Body of pancreas (tissue), 4 donors: ENCODE measurements at regions not wholly inside any gene's neighbourhood (a gene's known extent, or its start where the extent isn't known, plus 50 kb on each side); places are given as distances from the start of the nearest gene placed in this dataset.

Source experiments
- POLR2A ChIP-seq, 3 donors: fragments of 450-650 bp; IDR thresholded peaks; one replicate each; pipeline ENCODE4 v1.6.1; 2016; ENCODE audit warnings: antibody characterized with exemption in 3 of 3, mild to moderate bottlenecking in 2 of 3
- TF ChIP-seq, protein P1 (sequence below), 7 experiments: fragments of 450-650 bp in 4 of 7; fragments of 200-600 bp in 3 of 7; sonication (generic) in 3 of 7; IDR thresholded peaks; one replicate each; pipeline ENCODE4 v1.5.1; 2016 to 2019; ENCODE audit warnings: antibody characterized with exemption in 7 of 7

DNA sequence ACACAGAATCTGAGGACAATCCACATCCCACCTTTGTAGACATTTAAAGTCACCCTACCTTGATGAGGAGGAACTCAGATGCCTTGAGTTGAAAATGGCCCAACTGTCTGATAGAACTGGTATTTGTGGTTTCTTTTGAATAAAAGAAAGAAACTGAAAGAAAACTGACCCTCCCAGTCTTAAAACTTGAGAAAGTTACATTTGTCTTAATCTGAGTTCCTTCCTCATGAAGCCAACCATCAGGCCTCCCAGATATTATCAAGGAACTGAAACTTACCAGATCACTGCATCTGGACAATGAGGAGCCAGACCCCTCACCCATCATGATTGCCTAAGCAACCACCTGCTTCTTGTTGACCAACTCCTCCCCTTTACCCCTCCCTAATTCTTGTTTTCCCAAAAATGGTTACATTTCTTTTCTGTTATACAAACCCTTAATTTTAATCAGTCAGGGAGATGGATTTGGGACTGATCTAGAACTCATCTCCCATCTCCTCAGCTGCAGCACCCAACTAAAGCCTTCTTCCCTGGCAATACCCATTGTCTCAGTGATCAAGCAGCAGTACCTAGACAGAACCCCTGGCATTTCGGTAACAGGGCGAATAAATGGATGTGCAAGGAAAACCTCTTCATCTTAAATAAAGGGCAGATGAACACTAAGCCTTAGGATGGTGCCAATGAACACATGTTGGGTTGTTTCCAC, 72.0 kb upstream of the RESF1 start:
- TF ChIP-seq, protein P1, sequence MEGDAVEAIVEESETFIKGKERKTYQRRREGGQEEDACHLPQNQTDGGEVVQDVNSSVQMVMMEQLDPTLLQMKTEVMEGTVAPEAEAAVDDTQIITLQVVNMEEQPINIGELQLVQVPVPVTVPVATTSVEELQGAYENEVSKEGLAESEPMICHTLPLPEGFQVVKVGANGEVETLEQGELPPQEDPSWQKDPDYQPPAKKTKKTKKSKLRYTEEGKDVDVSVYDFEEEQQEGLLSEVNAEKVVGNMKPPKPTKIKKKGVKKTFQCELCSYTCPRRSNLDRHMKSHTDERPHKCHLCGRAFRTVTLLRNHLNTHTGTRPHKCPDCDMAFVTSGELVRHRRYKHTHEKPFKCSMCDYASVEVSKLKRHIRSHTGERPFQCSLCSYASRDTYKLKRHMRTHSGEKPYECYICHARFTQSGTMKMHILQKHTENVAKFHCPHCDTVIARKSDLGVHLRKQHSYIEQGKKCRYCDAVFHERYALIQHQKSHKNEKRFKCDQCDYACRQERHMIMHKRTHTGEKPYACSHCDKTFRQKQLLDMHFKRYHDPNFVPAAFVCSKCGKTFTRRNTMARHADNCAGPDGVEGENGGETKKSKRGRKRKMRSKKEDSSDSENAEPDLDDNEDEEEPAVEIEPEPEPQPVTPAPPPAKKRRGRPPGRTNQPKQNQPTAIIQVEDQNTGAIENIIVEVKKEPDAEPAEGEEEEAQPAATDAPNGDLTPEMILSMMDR (IDR thresholded peaks at IDR 0.05) = no peak
- TF ChIP-seq POLR2A (IDR thresholded peaks at IDR 0.05) = no peak
